SK-N-SH (cell line): ENCODE measurements at regions not wholly inside any gene's neighbourhood (a gene's known extent, or its start where the extent isn't known, plus 50 kb on each side); places are given as distances from the start of the nearest gene placed in this dataset.

ENCODE experiments used
- EP300 ChIP-seq, 2 experiments: IDR thresholded peaks; 2 replicates each; pipeline versions ENCODE4 v1.4.0 to v1.6.1; 2012; ENCODE audit warnings: borderline replicate concordance in 1 of 2, low read depth in 1 of 2, low read length in 1 of 2
- NRF1 ChIP-seq: IDR thresholded peaks from 2 replicates; pipeline ENCODE4 v1.6.1; 2012; ENCODE audit warnings: low read depth, mild to moderate bottlenecking, low read length
- POLR2AphosphoS5 ChIP-seq: IDR thresholded peaks from 2 replicates; pipeline ENCODE4 v1.6.1; 2012; ENCODE audit warnings: low read depth, low read length
- RAD21 ChIP-seq: IDR thresholded peaks from 2 replicates; pipeline ENCODE4 v1.6.1; 2012; ENCODE audit warnings: mild to moderate bottlenecking, low read length
- RXRA ChIP-seq: IDR thresholded peaks from 2 replicates; pipeline ENCODE4 v1.4.0; 2012; ENCODE audit warnings: low read depth, mild to moderate bottlenecking, borderline replicate concordance
- SIN3A ChIP-seq: IDR thresholded peaks from 2 replicates; pipeline ENCODE4 v1.6.1; 2012; ENCODE audit warnings: low read depth, mild to moderate bottlenecking, low read length, moderate library complexity, borderline replicate concordance
- SMC3 ChIP-seq: IDR thresholded peaks from 2 replicates; pipeline ENCODE4 v1.6.1; 2012; ENCODE audit warnings: low read depth, low read length, improper control_type of control experiment
- TAF1 ChIP-seq: IDR thresholded peaks from 2 replicates; pipeline ENCODE4 v1.6.1; 2012; ENCODE audit warnings: low read depth, mild to moderate bottlenecking, low read length, moderate library complexity, borderline replicate concordance
- TF ChIP-seq, protein P1 (sequence below): fragments of 200-600 bp; sonication (generic); IDR thresholded peaks from 2 replicates; pipeline ENCODE4 v1.6.1; 2017; ENCODE audit warnings: antibody characterized with exemption, mild to moderate bottlenecking, moderate library complexity
- TF ChIP-seq, protein P2 (sequence below): IDR thresholded peaks from 2 replicates; pipeline ENCODE4 v1.6.1; 2012; ENCODE audit warnings: mild to moderate bottlenecking, low read depth, low read length, moderate library complexity
- TF ChIP-seq, protein P3 (sequence below): IDR thresholded peaks from 2 replicates; pipeline ENCODE4 v1.4.0; 2012; ENCODE audit warnings: low read depth
- TF ChIP-seq, protein P4 (sequence below): fragments of 150-350 bp; IDR thresholded peaks from 2 replicates; pipeline ENCODE4 v1.6.1; 2017; ENCODE audit warnings: antibody characterized with exemption, low read length, low read depth, borderline replicate concordance

DNA sequence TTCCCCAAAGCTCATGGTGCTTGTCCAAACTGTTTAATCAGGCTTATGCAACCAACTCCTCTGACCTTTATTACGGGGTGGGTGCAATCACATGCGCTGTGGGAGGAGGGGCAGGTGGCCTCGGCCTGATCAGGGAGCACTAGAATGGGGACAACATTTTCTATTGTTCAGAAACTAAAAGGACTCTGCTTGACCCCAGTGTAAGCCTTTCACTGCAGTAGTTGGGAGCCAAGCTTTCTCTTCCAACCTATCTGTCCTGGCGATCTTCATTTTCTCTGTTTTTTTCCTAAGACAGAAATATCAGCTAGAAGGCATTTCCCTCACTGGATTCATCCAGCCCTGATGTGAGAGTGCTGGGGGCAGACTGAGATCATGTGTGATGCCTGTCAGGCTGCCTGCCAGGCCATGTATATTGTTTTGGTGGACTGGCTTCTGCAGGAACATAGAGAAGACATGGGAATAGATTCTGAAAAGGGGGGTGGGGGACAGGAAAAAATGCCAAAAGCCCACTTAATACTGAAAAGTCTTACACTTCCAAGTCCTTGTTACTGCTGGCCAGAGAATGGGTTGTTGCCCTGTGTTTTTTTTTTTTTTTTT, 627.0 kb upstream of the TBL1XR1 start:
- TF ChIP-seq TAF1 (no peak), RAD21 (peak; percentile 40; the same call in 1 of the 2 replicates), EP300 (IDR thresholded peaks at IDR 0.05; ENCODE audit: borderline replicate concordance in 1 of 2, low read depth in 1 of 2, low read length in 1 of 2) (peak; percentile 55 to 73), POLR2AphosphoS5 (no peak; the same call in 1 of the 2 replicates), SIN3A (0 out of 2 replicates have a peak, but pooled peaks have one; percentile 39), RXRA (peak; percentile 82; the same call in 1 of the 2 replicates), NRF1 (no peak), SMC3 (peak; percentile 22)
- TF ChIP-seq, protein P1, sequence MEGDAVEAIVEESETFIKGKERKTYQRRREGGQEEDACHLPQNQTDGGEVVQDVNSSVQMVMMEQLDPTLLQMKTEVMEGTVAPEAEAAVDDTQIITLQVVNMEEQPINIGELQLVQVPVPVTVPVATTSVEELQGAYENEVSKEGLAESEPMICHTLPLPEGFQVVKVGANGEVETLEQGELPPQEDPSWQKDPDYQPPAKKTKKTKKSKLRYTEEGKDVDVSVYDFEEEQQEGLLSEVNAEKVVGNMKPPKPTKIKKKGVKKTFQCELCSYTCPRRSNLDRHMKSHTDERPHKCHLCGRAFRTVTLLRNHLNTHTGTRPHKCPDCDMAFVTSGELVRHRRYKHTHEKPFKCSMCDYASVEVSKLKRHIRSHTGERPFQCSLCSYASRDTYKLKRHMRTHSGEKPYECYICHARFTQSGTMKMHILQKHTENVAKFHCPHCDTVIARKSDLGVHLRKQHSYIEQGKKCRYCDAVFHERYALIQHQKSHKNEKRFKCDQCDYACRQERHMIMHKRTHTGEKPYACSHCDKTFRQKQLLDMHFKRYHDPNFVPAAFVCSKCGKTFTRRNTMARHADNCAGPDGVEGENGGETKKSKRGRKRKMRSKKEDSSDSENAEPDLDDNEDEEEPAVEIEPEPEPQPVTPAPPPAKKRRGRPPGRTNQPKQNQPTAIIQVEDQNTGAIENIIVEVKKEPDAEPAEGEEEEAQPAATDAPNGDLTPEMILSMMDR, result no peak
- TF ChIP-seq, protein P2, sequence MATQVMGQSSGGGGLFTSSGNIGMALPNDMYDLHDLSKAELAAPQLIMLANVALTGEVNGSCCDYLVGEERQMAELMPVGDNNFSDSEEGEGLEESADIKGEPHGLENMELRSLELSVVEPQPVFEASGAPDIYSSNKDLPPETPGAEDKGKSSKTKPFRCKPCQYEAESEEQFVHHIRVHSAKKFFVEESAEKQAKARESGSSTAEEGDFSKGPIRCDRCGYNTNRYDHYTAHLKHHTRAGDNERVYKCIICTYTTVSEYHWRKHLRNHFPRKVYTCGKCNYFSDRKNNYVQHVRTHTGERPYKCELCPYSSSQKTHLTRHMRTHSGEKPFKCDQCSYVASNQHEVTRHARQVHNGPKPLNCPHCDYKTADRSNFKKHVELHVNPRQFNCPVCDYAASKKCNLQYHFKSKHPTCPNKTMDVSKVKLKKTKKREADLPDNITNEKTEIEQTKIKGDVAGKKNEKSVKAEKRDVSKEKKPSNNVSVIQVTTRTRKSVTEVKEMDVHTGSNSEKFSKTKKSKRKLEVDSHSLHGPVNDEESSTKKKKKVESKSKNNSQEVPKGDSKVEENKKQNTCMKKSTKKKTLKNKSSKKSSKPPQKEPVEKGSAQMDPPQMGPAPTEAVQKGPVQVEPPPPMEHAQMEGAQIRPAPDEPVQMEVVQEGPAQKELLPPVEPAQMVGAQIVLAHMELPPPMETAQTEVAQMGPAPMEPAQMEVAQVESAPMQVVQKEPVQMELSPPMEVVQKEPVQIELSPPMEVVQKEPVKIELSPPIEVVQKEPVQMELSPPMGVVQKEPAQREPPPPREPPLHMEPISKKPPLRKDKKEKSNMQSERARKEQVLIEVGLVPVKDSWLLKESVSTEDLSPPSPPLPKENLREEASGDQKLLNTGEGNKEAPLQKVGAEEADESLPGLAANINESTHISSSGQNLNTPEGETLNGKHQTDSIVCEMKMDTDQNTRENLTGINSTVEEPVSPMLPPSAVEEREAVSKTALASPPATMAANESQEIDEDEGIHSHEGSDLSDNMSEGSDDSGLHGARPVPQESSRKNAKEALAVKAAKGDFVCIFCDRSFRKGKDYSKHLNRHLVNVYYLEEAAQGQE, result no peak
- TF ChIP-seq, protein P3, sequence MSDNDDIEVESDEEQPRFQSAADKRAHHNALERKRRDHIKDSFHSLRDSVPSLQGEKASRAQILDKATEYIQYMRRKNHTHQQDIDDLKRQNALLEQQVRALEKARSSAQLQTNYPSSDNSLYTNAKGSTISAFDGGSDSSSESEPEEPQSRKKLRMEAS, result no peak
- TF ChIP-seq, protein P4, sequence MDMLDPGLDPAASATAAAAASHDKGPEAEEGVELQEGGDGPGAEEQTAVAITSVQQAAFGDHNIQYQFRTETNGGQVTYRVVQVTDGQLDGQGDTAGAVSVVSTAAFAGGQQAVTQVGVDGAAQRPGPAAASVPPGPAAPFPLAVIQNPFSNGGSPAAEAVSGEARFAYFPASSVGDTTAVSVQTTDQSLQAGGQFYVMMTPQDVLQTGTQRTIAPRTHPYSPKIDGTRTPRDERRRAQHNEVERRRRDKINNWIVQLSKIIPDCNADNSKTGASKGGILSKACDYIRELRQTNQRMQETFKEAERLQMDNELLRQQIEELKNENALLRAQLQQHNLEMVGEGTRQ, result no peak
